Thymus (tissue), 11 donors: ENCODE measurements at regions not wholly inside any gene's neighbourhood (a gene's known extent, or its start where the extent isn't known, plus 50 kb on each side); places are given as distances from the start of the nearest gene placed in this dataset.
"Not testable (repeated sequence)": the region's sequence is repeated elsewhere in the genome, so short reads cannot be mapped to it uniquely, and the experiment has no call there.

ENCODE experiments used
- DNase-seq, 9 donors: peaks; one replicate each; pipeline ENCODE4 v3.0.0-alpha.2; 2013; ENCODE audit warnings: low spot score in 9 of 9, low read depth in 6 of 9, missing footprints in 1 of 9
- H3K27ac ChIP-seq, 2 donors: one replicate each; pipeline ENCODE4 v1.5.1; 2013; ENCODE audit warnings: control low read depth in 1 of 2, low read depth in 1 of 2, low read length in 1 of 2, mild to moderate bottlenecking in 1 of 2, moderate library complexity in 1 of 2
- H3K27me3 ChIP-seq, 2 donors: one replicate each; pipeline ENCODE4 v1.5.1; 2013; ENCODE audit warnings: low read length in 1 of 2; ENCODE audit not compliant: control insufficient read depth in 2 of 2, insufficient read depth in 1 of 2
- H3K36me3 ChIP-seq, 2 donors: one replicate each; pipeline ENCODE4 v1.5.1; 2013; ENCODE audit warnings: low read length in 1 of 2, mild to moderate bottlenecking in 1 of 2, moderate library complexity in 1 of 2; ENCODE audit not compliant: control insufficient read depth in 2 of 2, insufficient read depth in 2 of 2
- H3K4me1 ChIP-seq, 2 donors: one replicate each; pipeline ENCODE4 v1.5.1; 2013; ENCODE audit warnings: low read length in 2 of 2; ENCODE audit not compliant: control insufficient read depth in 2 of 2, insufficient read depth in 2 of 2
- H3K4me3 ChIP-seq, 2 donors: one replicate each; pipeline ENCODE4 v1.5.1; 2013; ENCODE audit warnings: low read length in 2 of 2, control low read depth in 1 of 2, mild to moderate bottlenecking in 1 of 2
- H3K9me3 ChIP-seq, 2 donors: one replicate each; pipeline ENCODE4 v1.5.1; 2013; ENCODE audit warnings: low read length in 1 of 2, mild to moderate bottlenecking in 1 of 2; ENCODE audit not compliant: control insufficient read depth in 2 of 2, insufficient read depth in 1 of 2
- WGBS: extraction: QIAGEN DNeasy Blood & Tissue Kit; methylation state at CpG from one replicate; pipeline ENCODE4 v1.1.7; 2013; 5-methylcytosine and 5-hydroxymethylcytosine counted together
- donor health status: healthy.

- Histone ChIP-seq H3K4me3 (no peak overlapping the region), H3K27ac (no peak overlapping the region), H3K9me3 (peaks cover 0 to 7% of the 10 kb centered on the region in 2 donors), H3K4me1 (no peaks in the 10 kb centered on the region), H3K36me3 (no peaks in the 10 kb centered on the region), H3K27me3 (no peaks in the 10 kb centered on the region)
- WGBS, result 89% methylated on average over 3 of the region's 3 CpGs
- DNase-seq, result no peak
Measured at GRCh38 chr4:64969081-64969480, 559.8 kb upstream of the TECRL start.

GRCh38 chr4:64967286-64967685, 558.0 kb upstream of the TECRL start:
- Histone ChIP-seq H3K9me3 (peaks cover 0 to 7% of the 10 kb centered on the region in 2 donors), H3K36me3 (no peaks in the 10 kb centered on the region), H3K4me3 (no peak overlapping the region), H3K27me3 (no peaks in the 10 kb centered on the region), H3K4me1 (no peaks in the 10 kb centered on the region), H3K27ac (no peak overlapping the region)
- DNase-seq, result no peak
- WGBS, result 91% methylated on average over 2 of the region's 2 CpGs

DNA sequence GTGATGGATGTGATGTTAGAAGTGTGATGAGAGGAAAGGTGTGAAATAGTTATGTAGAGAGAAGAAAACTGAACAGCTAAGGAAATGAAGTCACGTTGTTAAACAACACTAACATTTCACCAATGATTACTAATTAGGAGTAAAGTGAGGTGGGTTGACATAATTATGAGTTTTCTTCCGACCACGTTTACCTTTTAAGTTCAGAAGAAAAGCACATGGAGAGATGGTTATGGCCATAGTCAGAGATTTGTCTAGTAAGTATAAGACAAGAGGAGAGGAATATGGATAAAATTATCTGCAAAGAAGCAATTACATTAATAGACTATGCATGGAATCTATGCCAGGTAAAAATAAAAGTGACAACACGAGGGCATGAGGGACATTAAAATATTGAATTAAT, 551.3 kb upstream of the TECRL start:
- WGBS, result 80% methylated on average over 4 of the region's 4 CpGs
- no peaks in the 10 kb centered on the region for H3K9me3 ChIP-seq
- DNase-seq, result no peak
- no peaks in the 10 kb centered on the region for H3K4me1 ChIP-seq
- no peaks in the 10 kb centered on the region for H3K27me3 ChIP-seq
- H3K36me3 ChIP-seq, result no peaks in the 10 kb centered on the region
- no peak overlapping the region for H3K27ac ChIP-seq
- H3K4me3 ChIP-seq, result no peak overlapping the region

GRCh38 chr4:64940698-64941097, 531.4 kb upstream of the TECRL start:
- Histone ChIP-seq H3K36me3 (no peaks in the 10 kb centered on the region), H3K4me3 (no peak overlapping the region), H3K27me3 (no peaks in the 10 kb centered on the region), H3K27ac (no peak overlapping the region), H3K4me1 (no peaks in the 10 kb centered on the region), H3K9me3 (no peaks in the 10 kb centered on the region)
- WGBS, result 97% methylated on average over 3 of the region's 3 CpGs
- no peak for DNase-seq

DNA sequence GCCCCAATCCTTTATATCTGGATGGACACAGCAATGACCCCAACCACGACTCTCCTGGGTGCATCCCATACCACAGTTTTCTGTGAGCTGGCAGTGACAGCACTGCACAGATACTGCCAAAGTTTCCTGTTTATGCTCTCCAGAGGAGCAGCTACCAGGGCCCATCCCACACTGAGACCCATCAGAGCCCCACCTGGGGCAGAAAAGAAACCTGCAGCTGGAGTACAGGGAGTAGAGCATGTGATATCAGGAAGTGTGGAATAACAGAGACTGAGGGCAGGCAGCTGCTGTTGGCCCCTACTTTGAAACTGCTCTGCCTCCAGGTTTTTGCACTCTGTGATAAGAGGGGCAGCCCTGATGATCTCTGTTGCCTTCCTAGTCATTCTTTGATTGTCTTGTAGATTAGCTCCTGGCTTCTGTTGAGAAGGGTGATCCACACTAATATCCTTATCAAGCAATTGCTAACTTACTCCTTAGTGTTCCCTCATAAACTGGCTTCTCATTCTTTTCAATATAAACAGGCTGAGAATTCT, 526.3 kb upstream of the TECRL start:
- no peaks in the 10 kb centered on the region for H3K9me3 ChIP-seq
- no peak overlapping the region for H3K4me3 ChIP-seq
- no peak for DNase-seq
- no peaks in the 10 kb centered on the region for H3K27me3 ChIP-seq
- H3K36me3 ChIP-seq, result no peaks in the 10 kb centered on the region
- WGBS, result 84% methylated on average over 1 of the region's 1 CpG
- H3K4me1 ChIP-seq, result no peaks in the 10 kb centered on the region
- H3K27ac ChIP-seq, result no peak overlapping the region

- Histone ChIP-seq H3K36me3 (no peaks in the 10 kb centered on the region), H3K27me3 (no peaks in the 10 kb centered on the region), H3K9me3 (no peaks in the 10 kb centered on the region), H3K4me3 (no peak overlapping the region), H3K4me1 (no peaks in the 10 kb centered on the region), H3K27ac (no peak overlapping the region)
- 86% methylated on average over 2 of the region's 2 CpGs for WGBS
- DNase-seq, result peak in 2 of 9 donors; percentile 1 to 18
Measured at GRCh38 chr4:64911846-64912245, 502.6 kb upstream of the TECRL start.

- Histone ChIP-seq H3K9me3 (no peaks in the 10 kb centered on the region), H3K4me3 (no peak overlapping the region), H3K4me1 (no peaks in the 10 kb centered on the region), H3K27ac (no peak overlapping the region), H3K36me3 (no peaks in the 10 kb centered on the region), H3K27me3 (no peaks in the 10 kb centered on the region)
- DNase-seq, result no peak
- WGBS, result 94% methylated on average over 2 of the region's 2 CpGs
Measured at GRCh38 chr4:64903986-64904385, 494.7 kb upstream of the TECRL start.

GRCh38 chr4:64899563-64899962, 490.3 kb upstream of the TECRL start:
- no peaks in the 10 kb centered on the region for H3K36me3 ChIP-seq
- no peak overlapping the region for H3K4me3 ChIP-seq
- no peaks in the 10 kb centered on the region for H3K9me3 ChIP-seq
- no peak for DNase-seq
- no peaks in the 10 kb centered on the region for H3K27me3 ChIP-seq
- no peak overlapping the region for H3K27ac ChIP-seq
- no peaks in the 10 kb centered on the region for H3K4me1 ChIP-seq

- WGBS, result 99% methylated on average over 1 of the region's 2 CpGs
- not testable (repeated sequence) for H3K4me1 ChIP-seq, H3K27me3 ChIP-seq
Measured at GRCh38 chr4:64899030-64899429, 489.8 kb upstream of the TECRL start.

DNA sequence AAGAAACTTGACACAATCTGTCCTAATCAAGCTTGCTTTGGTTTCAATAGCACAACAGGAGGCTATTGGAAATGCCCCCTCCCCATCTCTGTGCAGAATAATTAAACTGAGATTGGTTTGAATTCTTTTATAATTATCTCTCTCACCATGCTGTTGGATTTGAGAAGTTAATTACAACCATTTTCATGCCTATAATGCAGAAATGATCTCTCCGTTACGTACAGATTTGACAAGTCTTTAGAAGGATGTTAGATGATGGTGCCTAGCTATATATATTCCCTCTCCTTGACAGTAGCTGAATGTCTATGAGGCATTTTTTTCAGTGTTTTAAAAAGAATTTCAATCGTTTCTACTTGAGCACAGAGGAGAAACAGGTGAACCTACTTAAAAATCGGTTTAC, 488.4 kb upstream of the TECRL start:
- Histone ChIP-seq H3K4me3 (no peak overlapping the region), H3K27ac (no peak overlapping the region), H3K4me1 (no peaks in the 10 kb centered on the region), H3K36me3 (no peaks in the 10 kb centered on the region), H3K9me3 (no peaks in the 10 kb centered on the region), H3K27me3 (no peaks in the 10 kb centered on the region)
- 93% methylated on average over 4 of the region's 4 CpGs for WGBS
- DNase-seq, result no peak

More at GRCh38 chr4:64899030-64899429, 489.8 kb upstream of the TECRL start:
- H3K36me3 ChIP-seq, H3K27ac ChIP-seq, DNase-seq, H3K9me3 ChIP-seq, H3K4me3 ChIP-seq: not testable (repeated sequence)
